GM12878 (cell line): ENCODE measurements at regions not wholly inside any gene's neighbourhood (a gene's known extent, or its start where the extent isn't known, plus 50 kb on each side); places are given as distances from the start of the nearest gene placed in this dataset.

Source experiments
- ATAC-seq: fragments of 200-7000 bp; cut with Tn5 transposase; 3 replicates; pipeline ENCODE4 v1.9.1; 2020; ENCODE audit warnings: mild to moderate bottlenecking, moderate library complexity
- BruUV-seq: library from RNA; stranded (reverse); fragments of 400-500 nt; replicated peaks from 2 replicates; lab custom pipeline; 2021; lab: Mats Ljungman, UMichigan
- CTCF ChIA-PET: fragments of 300-600 bp; sonication (Branson Sonifier 250); formaldehyde crosslinking; extraction: SDS; loops from one replicate; lab custom pipeline; 2021; ENCODE audit warnings: inconsistent platforms; lab: Yijun Ruan, JAX
- POLR2A ChIA-PET: fragments of 350-600 bp; formaldehyde crosslinking; extraction: SDS; loops from one replicate; lab custom pipeline; 2021; ENCODE audit warnings: inconsistent platforms; lab: Charles Lee
- RAD21 ChIA-PET: fragments of 300-600 bp; sonication (Branson Sonifier 250); formaldehyde crosslinking; loops from one replicate; lab custom pipeline; 2023; ENCODE audit warnings: antibody characterized with exemption; ENCODE audit not compliant: unreplicated experiment; lab: Charles Lee
- SMC1A ChIA-PET: fragments of 300-600 bp; sonication (Branson Sonifier 250); formaldehyde crosslinking; loops from one replicate; lab custom pipeline; 2023; ENCODE audit not compliant: unreplicated experiment, uncharacterized antibody; lab: Charles Lee
- DNase-seq: peaks from one replicate; pipeline ENCODE4 v3.0.0-alpha.2; 2011; ENCODE audit warnings: low read depth, low spot score
- FAIRE-seq: peaks from 3 replicates; lab custom pipeline; 2011; peaks lifted over from hg19 to GRCh38; lab: Jason Lieb, UNC
- H2AFZ ChIP-seq: 2 replicates; pipeline ENCODE4 v1.6.0; 2011; ENCODE audit warnings: low read depth, low read length, control low read depth; ENCODE audit not compliant: control insufficient read depth
- H3K27ac ChIP-seq: 2 replicates; pipeline ENCODE4 v1.5.1; 2011; ENCODE audit warnings: control low read depth; ENCODE audit not compliant: control insufficient read depth, insufficient read depth
- H3K27me3 ChIP-seq, 2 experiments: replicated peaks in 1 of 2; 2 replicates each; pipeline versions ENCODE4 v1.6.0 to v1.6.1; 2011; ENCODE audit warnings: low read length in 1 of 2; ENCODE audit not compliant: control insufficient read depth in 2 of 2, insufficient read depth in 2 of 2
- H3K36me3 ChIP-seq, 2 experiments: 2 replicates each; pipeline ENCODE4 v1.5.1; 2011; ENCODE audit warnings: low read length in 1 of 2; ENCODE audit not compliant: control insufficient read depth in 2 of 2, insufficient read depth in 2 of 2
- H3K4me1 ChIP-seq: 2 replicates; pipeline ENCODE4 v1.6.1; 2011; ENCODE audit warnings: mild to moderate bottlenecking, low read length, moderate library complexity, mixed read lengths; ENCODE audit not compliant: control insufficient read depth, insufficient read depth
- H3K4me2 ChIP-seq: 2 replicates; pipeline ENCODE4 v1.6.0; 2011; ENCODE audit warnings: control low read depth; ENCODE audit not compliant: control insufficient read depth, insufficient read depth
- H3K4me3 ChIP-seq: fragments of 200-600 bp; sonication (generic); 2 replicates; pipeline ENCODE4 v1.5.1; 2016
- H3K79me2 ChIP-seq: 2 replicates; pipeline ENCODE4 v1.6.0; 2011; ENCODE audit warnings: low read length; ENCODE audit not compliant: control insufficient read depth, insufficient read depth
- H3K9ac ChIP-seq: 2 replicates; pipeline ENCODE4 v1.8.0; 2011; ENCODE audit warnings: low read length, control low read depth, mixed read lengths; ENCODE audit not compliant: control insufficient read depth, insufficient read depth
- H3K9me3 ChIP-seq: replicated peaks from 3 replicates; pipeline ENCODE4 v1.5.1; 2011; ENCODE audit warnings: mild to moderate bottlenecking, low read length; ENCODE audit not compliant: control insufficient read depth, insufficient read depth
- H4K20me1 ChIP-seq: 2 replicates; pipeline ENCODE4 v1.6.0; 2011; ENCODE audit not compliant: control insufficient read depth, insufficient read depth
- BACH1 ChIP-seq: fragments of 450-650 bp; IDR thresholded peaks from 2 replicates; pipeline ENCODE4 v1.6.1; 2017; ENCODE audit warnings: mild to moderate bottlenecking, borderline replicate concordance
- BRCA1 ChIP-seq: IDR thresholded peaks from 2 replicates; pipeline ENCODE4 v1.6.1; 2011; ENCODE audit warnings: low read depth, low read length, improper control_type of control experiment
- CBFB ChIP-seq: IDR thresholded peaks from 2 replicates; pipeline ENCODE4 v1.6.1; 2016; ENCODE audit warnings: antibody characterized with exemption, low read depth
- CBX5 ChIP-seq: sonication (generic); IDR thresholded peaks from 2 replicates; pipeline ENCODE4 v1.6.1; 2016; ENCODE audit warnings: low read depth, moderate library complexity, mild to moderate bottlenecking, inconsistent platforms
- ETV6 ChIP-seq, 2 experiments: fragments of 450-650 bp in 1 of 2; IDR thresholded peaks in 1 of 2; conservative IDR thresholded peaks in 1 of 2; 2 replicates each; pipeline ENCODE4 v1.6.1; 2014; ENCODE audit warnings: antibody characterized with exemption in 1 of 2, borderline replicate concordance in 1 of 2, low read depth in 1 of 2, mild to moderate bottlenecking in 1 of 2, moderate library complexity in 1 of 2
- FOXM1 ChIP-seq: IDR thresholded peaks from 2 replicates; pipeline ENCODE4 v1.6.1; 2012; ENCODE audit warnings: low read depth, mild to moderate bottlenecking, inconsistent platforms, low read length, moderate library complexity
- KAT2A ChIP-seq: conservative IDR thresholded peaks from 2 replicates; pipeline ENCODE4 v1.6.1; 2011; ENCODE audit warnings: low read depth, low read length; ENCODE audit not compliant: control insufficient read depth
- POLR2AphosphoS5 ChIP-seq: IDR thresholded peaks from 2 replicates; pipeline ENCODE4 v1.6.1; 2011; ENCODE audit warnings: mild to moderate bottlenecking, low read length, inconsistent platforms
- RBBP5 ChIP-seq: fragments of 200-600 bp; sonication (generic); conservative IDR thresholded peaks from 2 replicates; pipeline ENCODE4 v1.6.1; 2016
- SUPT20H ChIP-seq: IDR thresholded peaks from 2 replicates; pipeline ENCODE4 v1.6.1; 2011; ENCODE audit warnings: low read depth, mild to moderate bottlenecking, low read length, moderate library complexity, borderline replicate concordance; ENCODE audit not compliant: control insufficient read depth
- TAF1 ChIP-seq: IDR thresholded peaks from 2 replicates; pipeline ENCODE4 v1.6.1; 2011; ENCODE audit warnings: mild to moderate bottlenecking, low read depth, low read length, borderline replicate concordance
- TCF7 ChIP-seq: IDR thresholded peaks from 2 replicates; pipeline ENCODE4 v1.6.1; 2014; ENCODE audit warnings: antibody characterized with exemption, borderline replicate concordance
- YY1 ChIP-seq: IDR thresholded peaks from 2 replicates; pipeline ENCODE4 v1.6.1; 2011; ENCODE audit warnings: low read depth, mild to moderate bottlenecking, low read length
- ZBED1 ChIP-seq: IDR thresholded peaks from 2 replicates; pipeline ENCODE4 v1.6.1; 2016; ENCODE audit warnings: borderline replicate concordance
- ZNF207 ChIP-seq: fragments of 450-650 bp; IDR thresholded peaks from 2 replicates; pipeline ENCODE4 v1.6.1; 2014; ENCODE audit warnings: antibody characterized with exemption, mild to moderate bottlenecking, borderline replicate concordance
- ZNF384 ChIP-seq: IDR thresholded peaks from 2 replicates; pipeline ENCODE4 v1.6.1; 2012; ENCODE audit warnings: low read depth, mild to moderate bottlenecking, low read length, improper control_type of control experiment, borderline replicate concordance
- WGBS: methylation state at CpG from one replicate; pipeline ENCODE4 v1.1.6; 2016; ENCODE audit warnings: low lambda C conversion rate; ENCODE audit not compliant: insufficient replicate concordance, insufficient coverage; ENCODE audit errors: missing lambda C conversion rate; 5-methylcytosine and 5-hydroxymethylcytosine counted together
- in situ Hi-C: fragments of 300-500 bp; cut with MboI; formaldehyde crosslinking; loops from 9 replicates; pipeline ENCODE4 v1.14.3; 2018; ENCODE audit warnings: mixed read lengths
- intact Hi-C: fragments of 100-400 bp; cut with micrococcal nuclease; formaldehyde crosslinking; loops from one replicate; pipeline ENCODE4 v1.14.2; 2022; ENCODE audit not compliant: unreplicated experiment
- TF ChIP-seq, protein P1 (sequence below): IDR thresholded peaks from 2 replicates; pipeline ENCODE4 v1.6.1; 2012; ENCODE audit warnings: low read depth, low read length, improper control_type of control experiment

DNA sequence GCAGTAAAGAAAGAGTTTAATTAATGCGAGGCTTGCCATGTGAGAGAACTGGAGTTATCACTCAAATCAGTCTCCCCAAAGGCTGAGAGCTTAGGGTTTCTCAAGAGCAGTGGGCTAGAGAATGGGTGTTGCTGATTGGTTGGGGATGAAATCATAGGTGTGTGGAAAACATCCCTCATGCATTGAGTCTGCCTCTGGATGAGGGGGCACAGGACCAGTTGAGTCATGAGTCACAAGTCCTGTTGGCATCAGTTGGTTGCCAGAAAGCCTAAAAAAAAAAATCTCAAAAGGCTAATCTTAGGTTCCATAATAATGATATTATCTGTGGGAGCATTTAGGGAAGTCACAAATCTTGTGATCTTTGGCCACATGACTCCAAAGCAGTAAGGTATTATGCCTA, 800.3 kb downstream of the TUSC7 start:
- Histone ChIP-seq H3K27ac (no peak overlapping the region), H4K20me1 (no peaks in the 10 kb centered on the region)
- no peak for ATAC-seq
- TF ChIP-seq YY1, result no peak
- no peak for TF ChIP-seq FOXM1
- no peak for TF ChIP-seq ETV6 (conservative IDR thresholded peaks at IDR 0.05 in 1 of 2, IDR thresholded peaks at IDR 0.05 in 1 of 2; ENCODE audit: borderline replicate concordance in 1 of 2, low read depth in 1 of 2)
- TF ChIP-seq TCF7, result no peak
- TF ChIP-seq CBFB, result no peak
- no peak for TF ChIP-seq BRCA1
- TF ChIP-seq KAT2A, result no peak
- no peak for TF ChIP-seq BACH1
- no peak for TF ChIP-seq TAF1
- TF ChIP-seq, protein P1, sequence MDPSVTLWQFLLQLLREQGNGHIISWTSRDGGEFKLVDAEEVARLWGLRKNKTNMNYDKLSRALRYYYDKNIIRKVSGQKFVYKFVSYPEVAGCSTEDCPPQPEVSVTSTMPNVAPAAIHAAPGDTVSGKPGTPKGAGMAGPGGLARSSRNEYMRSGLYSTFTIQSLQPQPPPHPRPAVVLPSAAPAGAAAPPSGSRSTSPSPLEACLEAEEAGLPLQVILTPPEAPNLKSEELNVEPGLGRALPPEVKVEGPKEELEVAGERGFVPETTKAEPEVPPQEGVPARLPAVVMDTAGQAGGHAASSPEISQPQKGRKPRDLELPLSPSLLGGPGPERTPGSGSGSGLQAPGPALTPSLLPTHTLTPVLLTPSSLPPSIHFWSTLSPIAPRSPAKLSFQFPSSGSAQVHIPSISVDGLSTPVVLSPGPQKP, result no peak
- no peak for TF ChIP-seq ZBED1
- no peak for TF ChIP-seq ZNF384
- TF ChIP-seq RBBP5, result no peak
- TF ChIP-seq CBX5, result no peak
- TF ChIP-seq ZNF207, result no peak
- no peak for TF ChIP-seq SUPT20H
- TF ChIP-seq POLR2AphosphoS5, result no peak
- TF ChIP-seq, all 136 proteins: peak for 0
- no peaks in the 10 kb centered on the region for H3K79me2 ChIP-seq
- POLR2A ChIA-PET, result no interaction called here
- intact Hi-C loops, result no loop called here
- DNase-seq (no peak), FAIRE-seq (no peak)
- H3K9me3 ChIP-seq, result no peaks in the 10 kb centered on the region
- H2AFZ ChIP-seq, result no peak overlapping the region
- BruUV-seq, result no TSS peak
- H3K9ac ChIP-seq, result no peak overlapping the region
- H3K4me3 ChIP-seq, result no peak overlapping the region
- SMC1A ChIA-PET, result interaction anchor here (0.9 to 6.4 kb wide), 5 partner anchors 10 to 110 kb away, joined by 3 to 46 read pairs (median 7); no protein-coding TSS in a partner anchor
- WGBS, result 82% methylated on average over 1 of the region's 1 CpG
- H3K27me3 ChIP-seq, result no peaks in the 10 kb centered on the region
- in situ Hi-C loops, result no loop called here
- RAD21 ChIA-PET, result interaction anchor here (1.6 to 5.0 kb wide), 2 partner anchors 16 to 22 kb away, joined by 3 to 39 read pairs; no protein-coding TSS in a partner anchor
- no peak overlapping the region for H3K4me2 ChIP-seq
- H3K4me1 ChIP-seq, result no peaks in the 10 kb centered on the region
- CTCF ChIA-PET, result interaction anchor here (1.1 to 3.1 kb wide), 4 partner anchors 10 to 739 kb away, joined by 3 to 15 read pairs (median 4); no protein-coding TSS in a partner anchor
- H3K36me3 ChIP-seq, result no peaks in the 10 kb centered on the region
